ENCODE measurements at regions not wholly inside any gene's neighbourhood (a gene's known extent, or its start where the extent isn't known, plus 50 kb on each side); places are given as distances from the start of the nearest gene placed in this dataset.

DNA sequence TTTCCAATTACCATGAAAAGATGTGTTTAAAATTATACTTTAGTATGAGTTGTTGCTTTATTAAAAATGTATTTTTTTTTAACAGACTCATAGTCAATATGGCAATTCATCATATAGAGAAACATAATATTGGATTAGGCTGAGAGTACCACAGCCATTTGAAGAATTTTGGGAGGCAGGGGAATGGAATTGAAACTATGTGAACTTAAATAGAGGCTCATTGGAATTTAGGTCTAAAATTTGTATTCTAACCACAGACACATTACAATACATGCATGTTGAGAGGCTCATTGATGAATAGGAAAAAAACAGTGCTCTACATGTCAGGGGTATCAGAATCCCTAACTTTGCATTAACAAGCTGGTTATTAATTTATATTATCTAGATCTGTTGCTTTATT, 269.6 kb downstream of the DKK2 start:
- Histone ChIP-seq H3K36me3 (ENCODE audit: control insufficient read depth, insufficient read depth, low read length) (no peaks in the 10 kb centered on the region), H3K27me3 (ENCODE audit: control insufficient read depth, insufficient read depth, low read length) (no peaks in the 10 kb centered on the region), H3K4me3 (ENCODE audit: low read depth, low read length) (no peak overlapping the region)
- DNase-seq (ENCODE audit: low read depth), result no peak
- TF ChIP-seq, protein P1, sequence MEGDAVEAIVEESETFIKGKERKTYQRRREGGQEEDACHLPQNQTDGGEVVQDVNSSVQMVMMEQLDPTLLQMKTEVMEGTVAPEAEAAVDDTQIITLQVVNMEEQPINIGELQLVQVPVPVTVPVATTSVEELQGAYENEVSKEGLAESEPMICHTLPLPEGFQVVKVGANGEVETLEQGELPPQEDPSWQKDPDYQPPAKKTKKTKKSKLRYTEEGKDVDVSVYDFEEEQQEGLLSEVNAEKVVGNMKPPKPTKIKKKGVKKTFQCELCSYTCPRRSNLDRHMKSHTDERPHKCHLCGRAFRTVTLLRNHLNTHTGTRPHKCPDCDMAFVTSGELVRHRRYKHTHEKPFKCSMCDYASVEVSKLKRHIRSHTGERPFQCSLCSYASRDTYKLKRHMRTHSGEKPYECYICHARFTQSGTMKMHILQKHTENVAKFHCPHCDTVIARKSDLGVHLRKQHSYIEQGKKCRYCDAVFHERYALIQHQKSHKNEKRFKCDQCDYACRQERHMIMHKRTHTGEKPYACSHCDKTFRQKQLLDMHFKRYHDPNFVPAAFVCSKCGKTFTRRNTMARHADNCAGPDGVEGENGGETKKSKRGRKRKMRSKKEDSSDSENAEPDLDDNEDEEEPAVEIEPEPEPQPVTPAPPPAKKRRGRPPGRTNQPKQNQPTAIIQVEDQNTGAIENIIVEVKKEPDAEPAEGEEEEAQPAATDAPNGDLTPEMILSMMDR (IDR thresholded peaks at IDR 0.05; ENCODE audit: insufficient read depth, low read length, poor library complexity, severe bottlenecking), result no peak

GRCh38 chr4:106764774-106765173, 271.3 kb downstream of the DKK2 start:
- TF ChIP-seq, protein P1 (IDR thresholded peaks at IDR 0.05; ENCODE audit: insufficient read depth, low read length, poor library complexity, severe bottlenecking), result no peak
- DNase-seq (ENCODE audit: low read depth), result no peak
- Histone ChIP-seq H3K4me3 (ENCODE audit: low read depth, low read length) (no peak overlapping the region), H3K36me3 (ENCODE audit: control insufficient read depth, insufficient read depth, low read length) (no peaks in the 10 kb centered on the region), H3K27me3 (ENCODE audit: control insufficient read depth, insufficient read depth, low read length) (no peaks in the 10 kb centered on the region)

DNA sequence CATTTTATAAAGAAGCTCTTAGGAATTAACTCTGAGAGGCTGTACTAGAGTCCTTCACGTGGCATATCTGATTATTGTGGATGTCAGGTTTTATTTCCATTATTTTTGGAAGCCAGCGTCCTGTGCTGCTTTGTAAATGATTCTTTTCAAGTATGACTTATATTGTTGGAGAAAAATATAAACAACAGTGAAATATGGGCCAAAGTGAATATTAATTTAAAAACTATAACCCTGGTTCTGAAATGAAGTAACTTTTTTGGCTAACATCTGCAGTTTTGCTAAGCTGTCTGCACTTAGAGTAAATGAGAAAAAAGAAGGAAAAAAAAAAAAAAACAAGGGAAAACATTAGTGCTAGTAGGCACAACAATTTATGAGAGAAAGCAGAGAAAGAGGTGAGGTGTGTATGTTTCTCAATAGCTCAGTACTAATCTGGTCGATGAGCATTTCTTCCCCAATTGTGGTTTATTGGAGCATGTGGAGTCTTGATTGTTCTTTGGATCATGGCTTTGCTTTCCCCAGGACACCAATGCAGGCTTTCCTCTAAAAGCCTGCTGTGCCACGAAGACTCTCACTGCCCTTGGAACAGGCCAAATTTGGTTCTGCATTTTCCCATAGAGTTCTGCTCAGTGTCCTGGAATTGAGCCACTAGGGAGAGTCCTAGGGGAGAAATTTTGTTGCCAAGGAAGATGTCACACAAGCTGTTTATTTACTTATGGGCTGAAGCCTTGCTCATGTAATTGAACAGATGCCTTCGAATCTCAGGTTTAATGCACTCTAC, 273.3 kb downstream of the DKK2 start:
- TF ChIP-seq, protein P1 (IDR thresholded peaks at IDR 0.05; ENCODE audit: insufficient read depth, low read length, poor library complexity, severe bottlenecking), result no peak
- Histone ChIP-seq H3K27me3 (ENCODE audit: control insufficient read depth, insufficient read depth, low read length) (no peaks in the 10 kb centered on the region), H3K36me3 (ENCODE audit: control insufficient read depth, insufficient read depth, low read length) (no peaks in the 10 kb centered on the region), H3K4me3 (ENCODE audit: low read depth, low read length) (no peak overlapping the region)
- no peak for DNase-seq (ENCODE audit: low read depth)

GRCh38 chr4:106753426-106753825, 282.7 kb downstream of the DKK2 start:
- TF ChIP-seq, protein P1 (IDR thresholded peaks at IDR 0.05; ENCODE audit: insufficient read depth, low read length, poor library complexity, severe bottlenecking), result no peak
- no peak for DNase-seq (ENCODE audit: low read depth)
- Histone ChIP-seq H3K4me3 (ENCODE audit: low read depth, low read length) (no peak overlapping the region), H3K36me3 (ENCODE audit: control insufficient read depth, insufficient read depth, low read length) (no peaks in the 10 kb centered on the region), H3K27me3 (ENCODE audit: control insufficient read depth, insufficient read depth, low read length) (no peaks in the 10 kb centered on the region)

DNA sequence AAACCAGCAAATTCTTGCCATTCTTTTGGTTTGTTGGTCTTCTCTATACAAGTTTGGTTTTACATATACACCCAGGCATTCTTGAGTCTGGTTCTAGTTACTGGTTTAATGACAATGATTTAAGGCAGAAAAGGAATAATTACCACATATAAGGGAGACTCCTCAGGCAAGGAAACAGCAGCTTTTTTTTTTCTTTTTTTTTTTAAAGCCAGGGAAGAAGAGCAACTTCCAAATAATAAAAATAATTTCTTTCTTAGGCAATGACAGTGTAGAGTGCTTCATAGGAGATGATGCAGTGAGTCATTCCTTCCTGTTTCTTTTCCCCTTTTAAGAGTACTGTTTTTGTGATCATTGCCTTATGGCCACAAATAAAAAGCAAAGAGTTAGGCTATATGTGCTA, 289.7 kb downstream of the DKK2 start:
- Histone ChIP-seq H3K27me3 (ENCODE audit: control insufficient read depth, insufficient read depth, low read length) (no peaks in the 10 kb centered on the region), H3K36me3 (ENCODE audit: control insufficient read depth, insufficient read depth, low read length) (no peaks in the 10 kb centered on the region), H3K4me3 (ENCODE audit: low read depth, low read length) (no peak overlapping the region)
- no peak for DNase-seq (ENCODE audit: low read depth)
- TF ChIP-seq, protein P1 (IDR thresholded peaks at IDR 0.05; ENCODE audit: insufficient read depth, low read length, poor library complexity, severe bottlenecking), result no peak

- TF ChIP-seq, protein P1 (IDR thresholded peaks at IDR 0.05; ENCODE audit: insufficient read depth, low read length, poor library complexity, severe bottlenecking), result no peak
- Histone ChIP-seq H3K27me3 (ENCODE audit: control insufficient read depth, insufficient read depth, low read length) (no peaks in the 10 kb centered on the region), H3K36me3 (ENCODE audit: control insufficient read depth, insufficient read depth, low read length) (no peaks in the 10 kb centered on the region), H3K4me3 (ENCODE audit: low read depth, low read length) (no peak overlapping the region)
- DNase-seq (ENCODE audit: low read depth), result no peak
Measured at GRCh38 chr4:106738121-106738520, 298.0 kb downstream of the DKK2 start.
